ENCODE measurements at regions not wholly inside any gene's neighbourhood (a gene's known extent, or its start where the extent isn't known, plus 50 kb on each side); places are given as distances from the start of the nearest gene placed in this dataset.
"Not testable (repeated sequence)": the region's sequence is repeated elsewhere in the genome, so short reads cannot be mapped to it uniquely, and the experiment has no call there.

DNA sequence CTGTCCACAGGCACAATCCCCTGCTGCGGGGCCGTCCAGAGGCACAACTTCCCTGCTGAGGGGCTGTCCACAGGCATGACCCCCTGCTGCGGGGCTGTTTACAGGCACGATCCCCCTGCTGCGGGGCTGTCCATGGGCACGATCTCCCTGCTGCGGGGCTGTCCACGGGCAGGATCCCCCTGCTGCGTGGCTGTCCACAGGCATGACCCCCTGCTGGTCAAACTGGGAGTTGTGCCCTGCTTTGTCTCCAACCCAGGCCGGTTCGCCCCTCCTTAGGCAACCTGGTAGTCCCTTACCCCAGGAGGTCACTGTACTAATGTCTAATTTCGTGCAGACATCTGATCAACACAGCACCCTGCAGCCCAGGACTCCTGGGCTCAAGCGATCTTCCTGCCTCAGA lies 3230.6 kb upstream of the OR11H1 start:
- TF ChIP-seq MAX (IDR thresholded peaks at IDR 0.05; ENCODE audit: low read depth, low read length); CTCF (IDR thresholded peaks at IDR 0.05; ENCODE audit: low read depth, low read length); POLR2A (IDR thresholded peaks at IDR 0.05; ENCODE audit: extremely low read depth, insufficient read length): not testable (repeated sequence)

Measured in NB4 (cell line).